Adipocyte (in vitro differentiated cells): ENCODE measurements at regions not wholly inside any gene's neighbourhood (a gene's known extent, or its start where the extent isn't known, plus 50 kb on each side); places are given as distances from the start of the nearest gene placed in this dataset.
"Not testable (repeated sequence)": the region's sequence is repeated elsewhere in the genome, so short reads cannot be mapped to it uniquely, and the experiment has no call there.

Experiments used
- DNase-seq: peaks from one replicate; pipeline ENCODE4 v3.0.0-alpha.2; 2015; ENCODE audit warnings: low read depth
- H3K27me3 ChIP-seq: replicated peaks from 2 replicates; pipeline ENCODE4 v1.7.0; 2013; ENCODE audit warnings: mild to moderate bottlenecking, low read length, moderate library complexity; ENCODE audit not compliant: control insufficient read depth, insufficient read depth
- H3K36me3 ChIP-seq: 2 replicates; pipeline ENCODE4 v1.7.0; 2013; ENCODE audit warnings: low read length, mild to moderate bottlenecking, moderate library complexity; ENCODE audit not compliant: control insufficient read depth, insufficient read depth, severe bottlenecking
- H3K4me1 ChIP-seq: 2 replicates; pipeline ENCODE4 v1.7.0; 2013; ENCODE audit warnings: mild to moderate bottlenecking, low read length, moderate library complexity; ENCODE audit not compliant: control insufficient read depth, insufficient read depth
- H3K4me3 ChIP-seq: 2 replicates; pipeline ENCODE4 v1.7.0; 2013; ENCODE audit warnings: mild to moderate bottlenecking, low read length, moderate library complexity
- H3K9ac ChIP-seq: 2 replicates; pipeline ENCODE4 v1.7.0; 2013; ENCODE audit warnings: mild to moderate bottlenecking, low read length, moderate library complexity
- H3K9me3 ChIP-seq: 2 replicates; pipeline ENCODE4 v1.7.0; 2013; ENCODE audit warnings: mild to moderate bottlenecking, low read length, moderate library complexity; ENCODE audit not compliant: control insufficient read depth

DNA sequence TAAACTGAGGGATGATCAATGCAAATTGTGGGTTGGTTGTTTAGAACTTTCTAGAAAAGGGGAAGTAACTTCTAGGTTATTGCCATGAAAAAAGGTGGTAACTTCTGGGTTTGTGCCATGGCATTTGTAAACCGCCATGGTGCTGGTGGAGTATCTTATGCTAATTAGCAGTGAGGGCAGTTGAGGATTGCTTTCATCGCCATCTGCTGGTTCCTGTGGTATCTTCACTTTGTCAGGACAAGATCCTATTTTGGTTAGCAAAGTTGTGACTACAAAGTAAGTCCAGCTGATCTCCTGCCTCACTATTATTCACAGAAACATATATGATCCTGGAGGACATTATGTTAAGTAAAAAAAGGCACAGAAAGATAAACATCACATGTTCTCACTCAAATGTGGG is 1332.3 kb downstream of the CDH11 start:
- H3K9ac ChIP-seq = no peak overlapping the region
- no peaks in the 10 kb centered on the region for H3K4me1 ChIP-seq
- H3K36me3 ChIP-seq = no peaks in the 10 kb centered on the region
- peak; percentile 15 for DNase-seq
- no peaks in the 10 kb centered on the region for H3K27me3 ChIP-seq
- H3K9me3 ChIP-seq = peaks cover 21% of the 10 kb centered on the region
- H3K4me3 ChIP-seq = no peak overlapping the region

DNA sequence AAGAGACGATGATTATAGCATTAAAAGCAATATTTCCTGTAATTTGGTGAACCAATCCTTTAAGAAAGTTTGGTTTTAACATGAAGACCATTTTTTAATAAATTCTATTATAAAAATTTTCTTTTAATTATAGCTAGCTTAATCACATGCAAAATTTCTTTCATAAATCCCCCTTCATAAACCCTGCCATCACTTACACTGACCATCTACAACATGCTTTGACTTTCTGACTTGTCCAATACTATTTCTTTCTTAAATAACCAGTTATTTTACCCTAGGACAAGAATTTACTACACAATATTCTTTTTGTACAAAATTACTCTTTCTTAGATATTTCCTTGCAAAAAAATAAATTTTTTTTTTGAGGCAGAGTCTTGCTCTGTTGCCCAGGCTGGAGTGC is 1334.8 kb downstream of the CDH11 start:
- H3K4me1 ChIP-seq = no peaks in the 10 kb centered on the region
- H3K27me3 ChIP-seq = no peaks in the 10 kb centered on the region
- no peak for DNase-seq
- peaks cover 21% of the 10 kb centered on the region for H3K9me3 ChIP-seq
- H3K4me3 ChIP-seq = no peak overlapping the region
- H3K9ac ChIP-seq = no peak overlapping the region
- no peaks in the 10 kb centered on the region for H3K36me3 ChIP-seq

DNA sequence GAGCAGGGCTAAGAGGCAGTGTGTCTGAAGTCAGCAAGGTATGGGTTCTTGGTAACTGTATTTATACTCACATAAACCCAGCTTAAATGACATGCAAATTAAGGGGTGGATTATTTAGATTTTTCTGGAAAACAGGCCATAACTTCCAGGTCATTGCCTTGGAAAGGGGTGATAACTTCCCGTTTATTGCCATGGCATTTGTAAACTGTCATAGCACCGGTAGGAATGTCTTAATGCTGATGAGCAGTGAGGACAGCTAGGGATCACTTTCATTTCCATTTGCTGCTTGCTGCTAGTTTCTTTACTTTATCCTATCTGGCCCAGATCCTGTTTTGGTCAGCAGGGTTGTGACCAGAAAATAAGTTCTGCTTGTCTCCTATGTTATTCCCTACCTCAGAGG is 1336.7 kb downstream of the CDH11 start:
- H3K4me1 ChIP-seq = no peaks in the 10 kb centered on the region
- H3K9ac ChIP-seq = no peak overlapping the region
- H3K27me3 ChIP-seq = no peaks in the 10 kb centered on the region
- DNase-seq = no peak
- H3K9me3 ChIP-seq = peaks cover 21% of the 10 kb centered on the region
- no peaks in the 10 kb centered on the region for H3K36me3 ChIP-seq
- no peak overlapping the region for H3K4me3 ChIP-seq

DNA sequence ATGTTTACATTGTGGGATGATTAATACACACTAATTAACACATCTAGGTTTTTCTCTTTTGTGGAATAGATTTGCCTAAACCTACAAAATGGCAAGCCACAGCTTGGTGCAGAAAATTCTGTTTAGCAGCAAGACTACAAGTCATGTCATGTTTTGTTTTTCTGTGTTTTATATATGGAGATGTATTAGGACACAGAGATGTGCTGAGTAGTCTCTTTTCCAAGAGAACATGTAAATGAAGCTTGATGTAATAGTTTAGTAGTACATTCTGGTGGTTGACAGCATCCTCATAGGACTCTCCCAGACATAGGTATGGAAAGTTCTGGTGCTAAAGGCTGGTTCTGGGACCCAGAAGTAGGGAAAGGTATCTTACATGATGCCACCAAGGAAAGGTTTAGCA is 1345.4 kb downstream of the CDH11 start:
- Histone ChIP-seq H3K4me3 (no peak overlapping the region), H3K27me3 (no peaks in the 10 kb centered on the region), H3K4me1 (no peaks in the 10 kb centered on the region), H3K36me3 (no peaks in the 10 kb centered on the region), H3K9ac (no peak overlapping the region), H3K9me3 (no peaks in the 10 kb centered on the region)
- DNase-seq = no peak

DNA sequence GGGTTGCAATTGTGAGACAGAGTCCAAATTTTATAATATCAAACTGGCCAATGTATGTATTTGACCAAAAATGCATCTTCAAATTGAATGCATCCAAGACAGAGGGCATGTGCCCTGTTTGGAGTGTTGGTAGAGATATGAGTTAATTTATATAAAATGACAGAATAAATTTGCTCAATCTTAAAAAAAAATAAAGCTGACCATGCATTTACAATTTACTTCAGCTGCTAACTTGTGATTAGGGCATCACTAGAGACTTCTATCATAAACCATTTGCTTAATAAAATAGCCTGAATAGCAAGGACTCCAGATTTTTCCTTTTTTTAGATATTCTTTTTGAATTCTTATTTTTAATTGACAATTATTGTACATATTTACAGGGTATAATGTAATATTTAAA is 1345.8 kb downstream of the CDH11 start:
- Histone ChIP-seq H3K9ac (no peak overlapping the region), H3K4me1 (no peaks in the 10 kb centered on the region), H3K36me3 (no peaks in the 10 kb centered on the region), H3K4me3 (no peak overlapping the region), H3K9me3 (no peaks in the 10 kb centered on the region), H3K27me3 (no peaks in the 10 kb centered on the region)
- DNase-seq = no peak

DNA sequence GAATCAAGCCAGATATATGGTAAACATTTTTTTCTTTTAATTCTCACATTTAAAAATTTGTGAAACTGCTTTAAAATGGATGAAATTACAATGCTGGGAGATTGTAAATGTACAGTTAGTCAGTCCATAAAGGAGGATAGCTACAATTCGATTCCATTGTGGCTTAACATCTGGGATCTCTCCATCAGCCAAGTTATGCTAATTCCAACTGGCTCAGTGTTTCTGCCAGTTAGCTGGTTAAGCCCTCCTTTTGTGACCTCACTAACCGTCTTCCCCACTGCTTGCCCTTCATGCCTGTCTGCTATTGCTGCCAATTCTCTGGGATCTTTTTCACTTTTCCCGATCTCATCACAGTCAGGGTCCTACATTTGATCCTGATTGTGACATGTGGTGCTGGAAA is 1347.6 kb downstream of the CDH11 start:
- no peak for DNase-seq
- no peak overlapping the region for H3K4me3 ChIP-seq
- H3K9ac ChIP-seq = no peak overlapping the region

DNA sequence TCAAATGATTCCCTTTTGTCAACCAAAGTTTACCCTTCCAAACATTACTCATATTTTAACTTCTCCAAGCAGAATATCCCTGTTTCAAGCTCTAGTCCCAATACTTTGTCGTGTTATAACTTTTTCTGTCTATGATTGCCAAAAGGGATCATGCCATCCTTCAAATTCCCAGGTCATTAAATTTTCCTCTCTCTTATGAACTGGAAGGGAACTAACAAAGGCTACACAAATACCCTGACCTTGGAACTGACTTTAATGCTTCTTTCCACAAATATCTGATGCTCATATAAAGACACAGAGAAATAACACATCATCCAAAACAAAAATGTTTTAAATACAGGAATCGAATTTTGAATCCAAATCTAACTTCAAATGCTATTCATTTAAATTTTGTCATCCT is 1352.7 kb downstream of the CDH11 start:
- Histone ChIP-seq H3K4me1 (no peaks in the 10 kb centered on the region), H3K36me3 (no peaks in the 10 kb centered on the region), H3K9me3 (no peaks in the 10 kb centered on the region), H3K4me3 (no peak overlapping the region), H3K9ac (no peak overlapping the region), H3K27me3 (no peaks in the 10 kb centered on the region)
- no peak for DNase-seq

More for the DNA sequence above, 1347.6 kb downstream of the CDH11 start:
- Histone ChIP-seq H3K36me3 (no peaks in the 10 kb centered on the region), H3K9me3 (no peaks in the 10 kb centered on the region), H3K4me1 (no peaks in the 10 kb centered on the region), H3K27me3 (no peaks in the 10 kb centered on the region)

DNA sequence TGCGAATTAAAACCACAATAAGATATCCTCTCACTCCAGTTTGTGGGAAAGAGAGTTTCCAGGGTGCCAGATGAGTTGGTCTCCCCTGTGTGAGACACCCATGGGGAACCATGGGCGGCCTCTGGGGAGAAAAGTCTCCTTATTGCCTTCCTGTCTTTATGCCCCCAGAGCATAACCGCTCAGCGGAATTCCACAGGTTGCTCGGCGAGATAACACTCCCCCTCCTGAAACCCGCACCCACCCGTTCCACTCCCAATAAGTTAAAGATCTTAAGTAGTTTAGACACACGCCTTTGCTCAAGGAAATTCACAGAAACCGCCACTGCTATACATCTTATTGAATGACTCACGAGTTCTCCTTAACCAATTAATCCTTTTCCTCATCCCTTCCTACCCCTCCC is 1361.6 kb downstream of the CDH11 start:
- not testable (repeated sequence) for H3K9me3 ChIP-seq, H3K4me3 ChIP-seq, H3K9ac ChIP-seq, H3K27me3 ChIP-seq, H3K36me3 ChIP-seq, H3K4me1 ChIP-seq, DNase-seq

DNA sequence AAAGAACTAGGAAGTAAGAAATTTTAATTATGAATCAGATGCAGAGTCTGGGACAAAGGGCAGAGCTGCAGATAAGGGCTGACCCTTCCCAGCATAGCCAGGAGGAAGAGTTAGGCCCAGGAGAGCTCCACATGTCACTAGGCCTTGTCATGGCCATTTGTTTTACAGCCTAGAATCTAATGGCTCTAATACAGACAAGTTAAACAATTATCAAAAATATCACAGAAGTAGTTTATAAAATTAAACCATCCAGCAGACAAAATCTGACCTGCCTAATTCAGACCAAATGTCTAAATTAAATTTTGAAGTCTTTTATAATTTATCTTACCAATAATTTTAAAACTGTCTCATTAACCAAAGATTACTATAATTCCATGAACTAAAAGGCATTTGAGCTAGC is 1369.5 kb downstream of the CDH11 start:
- no peaks in the 10 kb centered on the region for H3K27me3 ChIP-seq
- H3K36me3 ChIP-seq = no peaks in the 10 kb centered on the region
- H3K9me3 ChIP-seq = peaks cover 6% of the 10 kb centered on the region
- H3K4me1 ChIP-seq = no peaks in the 10 kb centered on the region
- H3K4me3 ChIP-seq = no peak overlapping the region
- no peak overlapping the region for H3K9ac ChIP-seq
- no peak for DNase-seq

DNA sequence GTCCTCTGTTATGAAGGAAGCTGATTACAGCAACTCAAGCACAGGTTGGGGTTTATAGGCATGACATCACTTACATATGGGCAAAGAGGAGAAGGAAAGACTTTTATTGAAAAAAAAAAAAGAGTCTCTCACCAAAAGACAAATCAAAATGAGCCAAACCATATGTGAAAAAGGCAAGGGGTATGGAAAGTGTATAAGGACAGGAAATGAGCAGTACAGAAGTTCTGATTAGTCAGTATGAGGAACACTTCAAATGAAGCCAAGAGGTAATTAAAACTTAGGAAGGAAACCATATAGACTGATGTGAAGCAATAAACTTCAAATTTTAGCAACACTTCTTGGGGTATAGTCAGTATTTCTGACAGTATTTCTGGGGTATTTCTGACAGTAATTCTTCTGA is 1372.6 kb downstream of the CDH11 start:
- H3K27me3 ChIP-seq = no peaks in the 10 kb centered on the region
- H3K9ac ChIP-seq = no peak overlapping the region
- H3K9me3 ChIP-seq = no peaks in the 10 kb centered on the region
- H3K4me3 ChIP-seq = no peak overlapping the region
- no peaks in the 10 kb centered on the region for H3K36me3 ChIP-seq
- H3K4me1 ChIP-seq = no peaks in the 10 kb centered on the region
- no peak for DNase-seq

DNA sequence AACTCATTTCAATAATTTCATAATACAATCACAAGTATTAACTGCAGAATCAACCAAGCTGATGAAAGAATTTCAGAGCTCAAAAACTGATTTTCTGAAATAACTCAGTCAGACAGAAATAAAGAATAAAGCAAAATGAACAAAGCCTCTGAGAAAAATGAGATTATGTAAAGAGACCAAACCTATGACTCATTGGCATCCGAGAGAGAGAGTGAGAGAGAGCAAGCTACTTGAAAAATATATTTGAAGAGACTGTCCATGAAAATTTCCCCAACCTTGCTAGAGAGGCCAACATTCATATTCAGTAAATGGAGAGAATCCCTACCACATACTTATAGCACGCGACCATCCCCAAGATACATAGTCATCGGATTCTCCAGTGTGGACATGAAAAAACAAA is 1376.4 kb downstream of the CDH11 start:
- H3K9me3 ChIP-seq = no peaks in the 10 kb centered on the region
- no peak overlapping the region for H3K4me3 ChIP-seq
- H3K9ac ChIP-seq = no peak overlapping the region
- DNase-seq = peak; percentile 39
- H3K27me3 ChIP-seq = no peaks in the 10 kb centered on the region
- no peaks in the 10 kb centered on the region for H3K36me3 ChIP-seq
- no peaks in the 10 kb centered on the region for H3K4me1 ChIP-seq

DNA sequence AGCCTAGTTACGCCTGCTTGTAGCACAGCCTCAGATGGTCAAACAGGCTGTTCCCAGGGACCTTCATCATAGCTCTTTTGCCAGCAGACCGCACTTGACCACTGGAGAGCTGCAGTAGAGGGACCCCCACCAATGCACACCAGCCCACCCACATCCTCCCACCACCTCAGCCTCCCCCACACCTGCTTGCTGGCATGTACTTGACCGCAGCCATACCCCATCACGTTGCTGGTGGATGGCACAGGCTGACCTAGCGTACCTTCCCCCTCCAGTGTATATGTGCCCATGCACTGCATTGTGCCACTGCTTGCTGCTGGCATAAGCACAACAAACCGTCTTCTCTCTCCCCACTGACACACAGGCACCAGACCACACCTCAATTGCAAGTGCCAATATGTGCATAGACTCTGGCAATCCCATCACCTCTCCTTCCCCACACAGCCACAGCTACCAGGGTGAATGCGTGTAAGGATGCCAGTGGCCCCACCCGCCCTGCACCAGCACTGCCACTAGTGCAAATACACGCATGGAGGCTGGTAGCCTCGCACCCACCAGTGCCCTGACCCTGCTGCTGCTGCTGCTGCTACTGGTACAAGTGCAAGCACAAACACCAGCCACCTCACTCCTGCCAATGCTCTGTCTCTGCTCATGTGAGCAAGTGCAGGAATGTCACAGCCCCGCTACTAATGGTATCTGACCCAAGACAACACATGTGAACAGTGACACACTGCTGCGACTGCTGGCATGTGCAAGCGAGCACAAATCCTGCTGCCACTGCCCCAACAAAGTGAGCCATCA is 1377.6 kb downstream of the CDH11 start:
- Histone ChIP-seq H3K9ac (no peak overlapping the region), H3K9me3 (no peaks in the 10 kb centered on the region), H3K4me1 (no peaks in the 10 kb centered on the region), H3K4me3 (no peak overlapping the region), H3K36me3 (no peaks in the 10 kb centered on the region), H3K27me3 (no peaks in the 10 kb centered on the region)
- no peak for DNase-seq
